ENCODE measurements at regions not wholly inside any gene's neighbourhood (a gene's known extent, or its start where the extent isn't known, plus 50 kb on each side); places are given as distances from the start of the nearest gene placed in this dataset.
A peak's percentile ranks its signal among the peaks of the same experiment; 100 is the strongest.

DNA sequence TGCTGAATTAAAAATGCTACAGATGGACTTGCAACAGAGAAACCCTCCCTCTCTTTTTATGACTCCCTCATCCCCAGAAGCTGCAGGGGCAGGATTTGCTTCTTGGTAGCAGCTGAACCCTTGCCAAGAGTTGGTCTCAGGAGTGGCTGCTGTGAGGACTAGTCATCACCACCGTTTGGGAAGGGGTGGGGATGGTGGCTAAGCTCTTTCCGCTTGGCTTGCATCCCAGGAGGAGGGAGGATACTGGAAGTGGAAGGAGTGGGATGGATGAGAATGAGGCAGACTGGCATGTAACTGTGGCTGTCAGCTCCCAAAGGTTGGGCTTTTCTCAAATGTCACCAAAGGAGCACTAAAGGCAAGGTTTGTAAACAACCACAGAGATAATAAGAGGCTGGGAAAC lies 50.8 kb upstream of the COL24A1 start:
- no TSS peak for BruUV-seq (replicated peaks)
- Histone ChIP-seq H3K4me3 (ENCODE audit: low read length) (no peak overlapping the region), H3K79me2 (ENCODE audit: low read length) (no peaks in the 10 kb centered on the region), H3F3A (ENCODE audit: low read length, unreplicated experiment) (no peaks in the 10 kb centered on the region), H3K36me3 (ENCODE audit: low read depth, low read length) (no peaks in the 10 kb centered on the region), H3K4me2 (ENCODE audit: low read length) (no peak overlapping the region), H3K9me3 (ENCODE audit: low read length) (no peaks in the 10 kb centered on the region), H2AFZ (ENCODE audit: low read length) (no peak overlapping the region), H3K4me1 (ENCODE audit: insufficient read depth, low read length) (no peaks in the 10 kb centered on the region), H3K9ac (ENCODE audit: low read length) (no peak overlapping the region), H3K27me3 (ENCODE audit: low read length) (peaks cover 44% of the 10 kb centered on the region), H4K20me1 (ENCODE audit: low read length) (no peaks in the 10 kb centered on the region), H3K27ac (ENCODE audit: low read length) (no peak overlapping the region), H3K9me2 (replicated peaks; ENCODE audit: low read length) (no peaks in the 10 kb centered on the region)
- ChIA-PET POLR2A (ENCODE audit: unreplicated experiment) (no interaction called here), CTCF (no interaction called here)
- ATAC-seq = peak; percentile 22; the same call in 1 of the 2 replicates
- TF ChIP-seq EZH2phosphoT487 (IDR thresholded peaks at IDR 0.05; ENCODE audit: borderline replicate concordance, low read length) (no peak), EZH2 (IDR thresholded peaks at IDR 0.05; ENCODE audit: low read length, unreplicated experiment) (no peak)
- TF ChIP-seq, protein P1, sequence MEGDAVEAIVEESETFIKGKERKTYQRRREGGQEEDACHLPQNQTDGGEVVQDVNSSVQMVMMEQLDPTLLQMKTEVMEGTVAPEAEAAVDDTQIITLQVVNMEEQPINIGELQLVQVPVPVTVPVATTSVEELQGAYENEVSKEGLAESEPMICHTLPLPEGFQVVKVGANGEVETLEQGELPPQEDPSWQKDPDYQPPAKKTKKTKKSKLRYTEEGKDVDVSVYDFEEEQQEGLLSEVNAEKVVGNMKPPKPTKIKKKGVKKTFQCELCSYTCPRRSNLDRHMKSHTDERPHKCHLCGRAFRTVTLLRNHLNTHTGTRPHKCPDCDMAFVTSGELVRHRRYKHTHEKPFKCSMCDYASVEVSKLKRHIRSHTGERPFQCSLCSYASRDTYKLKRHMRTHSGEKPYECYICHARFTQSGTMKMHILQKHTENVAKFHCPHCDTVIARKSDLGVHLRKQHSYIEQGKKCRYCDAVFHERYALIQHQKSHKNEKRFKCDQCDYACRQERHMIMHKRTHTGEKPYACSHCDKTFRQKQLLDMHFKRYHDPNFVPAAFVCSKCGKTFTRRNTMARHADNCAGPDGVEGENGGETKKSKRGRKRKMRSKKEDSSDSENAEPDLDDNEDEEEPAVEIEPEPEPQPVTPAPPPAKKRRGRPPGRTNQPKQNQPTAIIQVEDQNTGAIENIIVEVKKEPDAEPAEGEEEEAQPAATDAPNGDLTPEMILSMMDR (conservative IDR thresholded peaks at IDR 0.05; ENCODE audit: low read depth, low read length) = no peak
- peak; percentile 72 for DNase-seq
- intact Hi-C loops (cut with micrococcal nuclease) = no loop called here
